GM23338 (cell line): ENCODE measurements at regions not wholly inside any gene's neighbourhood (a gene's known extent, or its start where the extent isn't known, plus 50 kb on each side); places are given as distances from the start of the nearest gene placed in this dataset.

Experiments used
- ATAC-seq: fragments of 200-7000 bp; cut with Tn5 transposase; 3 replicates; pipeline ENCODE4 v1.9.1; 2020
- DNase-seq: peaks from one replicate; pipeline ENCODE4 v3.0.0-alpha.2; 2015; ENCODE audit warnings: low spot score
- H2AFZ ChIP-seq: fragments of 200-600 bp; sonication (generic); 2 replicates; pipeline ENCODE4 v1.8.0; 2016; ENCODE audit warnings: antibody characterized with exemption, mild to moderate bottlenecking, moderate library complexity
- H3F3A ChIP-seq: fragments of 200-600 bp; sonication (generic); replicated peaks from 2 replicates; pipeline ENCODE4 v1.8.0; 2017; ENCODE audit warnings: antibody characterized with exemption, mixed run types, low read depth
- H3K27ac ChIP-seq: fragments of 200-600 bp; sonication (generic); 2 replicates; pipeline ENCODE4 v1.6.1; 2016; ENCODE audit warnings: low read depth
- H3K27me3 ChIP-seq: fragments of 200-600 bp; sonication (generic); 2 replicates; pipeline ENCODE4 v1.8.0; 2016; ENCODE audit warnings: mild to moderate bottlenecking, mixed run types, moderate library complexity; ENCODE audit not compliant: insufficient read depth
- H3K36me3 ChIP-seq: fragments of 200-600 bp; sonication (generic); 2 replicates; pipeline ENCODE4 v1.8.0; 2016; ENCODE audit warnings: mild to moderate bottlenecking; ENCODE audit not compliant: insufficient read depth
- H3K4me1 ChIP-seq: fragments of 200-600 bp; sonication (generic); 2 replicates; pipeline ENCODE4 v1.8.0; 2016; ENCODE audit warnings: mild to moderate bottlenecking, moderate library complexity; ENCODE audit not compliant: insufficient read depth
- H3K4me2 ChIP-seq: fragments of 200-600 bp; sonication (generic); 2 replicates; pipeline ENCODE4 v1.7.1; 2017; ENCODE audit warnings: mixed run types
- H3K4me3 ChIP-seq: fragments of 200-600 bp; sonication (generic); 2 replicates; pipeline ENCODE4 v1.6.1; 2016; ENCODE audit warnings: mixed run types
- H3K79me2 ChIP-seq: fragments of 200-600 bp; sonication (generic); replicated peaks from 2 replicates; pipeline ENCODE4 v1.8.0; 2017; ENCODE audit warnings: mild to moderate bottlenecking; ENCODE audit not compliant: insufficient read depth
- H3K9me2 ChIP-seq: fragments of 200-600 bp; sonication (generic); 2 replicates; pipeline ENCODE4 v1.8.0; 2017; ENCODE audit not compliant: insufficient read depth
- H4K20me1 ChIP-seq: fragments of 200-600 bp; sonication (generic); replicated peaks from 2 replicates; pipeline ENCODE4 v1.8.0; 2017; ENCODE audit warnings: mild to moderate bottlenecking; ENCODE audit not compliant: insufficient read depth
- H3K27ac Mint-ChIP-seq: 2 replicates; pipeline ENCODE4 v1.8.0; 2020; ENCODE audit warnings: inconsistent platforms, mild to moderate bottlenecking, moderate library complexity, mixed read lengths
- H3K27me3 Mint-ChIP-seq: 3 replicates; pipeline ENCODE4 v1.8.0; 2022; ENCODE audit warnings: low read depth, mild to moderate bottlenecking, moderate library complexity, mixed read lengths, inconsistent platforms; ENCODE audit not compliant: insufficient read depth, poor library complexity
- H3K36me3 Mint-ChIP-seq: 3 replicates; pipeline ENCODE4 v1.8.0; 2021; ENCODE audit warnings: low read depth, mild to moderate bottlenecking, inconsistent platforms, moderate library complexity, mixed read lengths
- H3K4me1 Mint-ChIP-seq: 3 replicates; pipeline ENCODE4 v1.8.0; 2020; ENCODE audit warnings: mild to moderate bottlenecking, inconsistent platforms, mixed read lengths
- H3K4me3 Mint-ChIP-seq: 3 replicates; pipeline ENCODE4 v1.8.0; 2021; ENCODE audit warnings: moderate library complexity, mild to moderate bottlenecking, inconsistent platforms, mixed read lengths
- H3K9me3 Mint-ChIP-seq: 3 replicates; pipeline ENCODE4 v1.8.0; 2020; ENCODE audit warnings: moderate library complexity, mild to moderate bottlenecking, inconsistent platforms, mixed read lengths
- JUNB ChIP-seq: IDR thresholded peaks from one replicate; pipeline ENCODE4 v1.6.1; 2016; ENCODE audit warnings: antibody characterized with exemption; ENCODE audit not compliant: unreplicated experiment
- ZNF331 ChIP-seq: fragments of 250-450 bp; sonication (Bioruptor Pico); IDR thresholded peaks from 2 replicates; pipeline ENCODE4 v1.5.0; 2020; ENCODE audit warnings: low read depth, mild to moderate bottlenecking, moderate library complexity
- TF ChIP-seq, protein P1 (sequence below): fragments of 250-450 bp; sonication (Bioruptor Pico); IDR thresholded peaks from 2 replicates; pipeline ENCODE4 v1.5.0; 2020; ENCODE audit warnings: mild to moderate bottlenecking, moderate library complexity
- TF ChIP-seq, protein P2 (sequence below), 2 experiments: fragments of 200-600 bp in 1 of 2; sonication (generic) in 1 of 2; conservative IDR thresholded peaks; 2 replicates each; pipeline versions ENCODE4 v1.5.1 to v1.6.1; 2016 to 2017; ENCODE audit warnings: antibody characterized with exemption in 2 of 2, low read depth in 2 of 2, mild to moderate bottlenecking in 2 of 2, moderate library complexity in 1 of 2

GRCh38 chr1:181356505-181357340 lies 126.6 kb upstream of the CACNA1E start (continued):
- TF ChIP-seq, protein P1, sequence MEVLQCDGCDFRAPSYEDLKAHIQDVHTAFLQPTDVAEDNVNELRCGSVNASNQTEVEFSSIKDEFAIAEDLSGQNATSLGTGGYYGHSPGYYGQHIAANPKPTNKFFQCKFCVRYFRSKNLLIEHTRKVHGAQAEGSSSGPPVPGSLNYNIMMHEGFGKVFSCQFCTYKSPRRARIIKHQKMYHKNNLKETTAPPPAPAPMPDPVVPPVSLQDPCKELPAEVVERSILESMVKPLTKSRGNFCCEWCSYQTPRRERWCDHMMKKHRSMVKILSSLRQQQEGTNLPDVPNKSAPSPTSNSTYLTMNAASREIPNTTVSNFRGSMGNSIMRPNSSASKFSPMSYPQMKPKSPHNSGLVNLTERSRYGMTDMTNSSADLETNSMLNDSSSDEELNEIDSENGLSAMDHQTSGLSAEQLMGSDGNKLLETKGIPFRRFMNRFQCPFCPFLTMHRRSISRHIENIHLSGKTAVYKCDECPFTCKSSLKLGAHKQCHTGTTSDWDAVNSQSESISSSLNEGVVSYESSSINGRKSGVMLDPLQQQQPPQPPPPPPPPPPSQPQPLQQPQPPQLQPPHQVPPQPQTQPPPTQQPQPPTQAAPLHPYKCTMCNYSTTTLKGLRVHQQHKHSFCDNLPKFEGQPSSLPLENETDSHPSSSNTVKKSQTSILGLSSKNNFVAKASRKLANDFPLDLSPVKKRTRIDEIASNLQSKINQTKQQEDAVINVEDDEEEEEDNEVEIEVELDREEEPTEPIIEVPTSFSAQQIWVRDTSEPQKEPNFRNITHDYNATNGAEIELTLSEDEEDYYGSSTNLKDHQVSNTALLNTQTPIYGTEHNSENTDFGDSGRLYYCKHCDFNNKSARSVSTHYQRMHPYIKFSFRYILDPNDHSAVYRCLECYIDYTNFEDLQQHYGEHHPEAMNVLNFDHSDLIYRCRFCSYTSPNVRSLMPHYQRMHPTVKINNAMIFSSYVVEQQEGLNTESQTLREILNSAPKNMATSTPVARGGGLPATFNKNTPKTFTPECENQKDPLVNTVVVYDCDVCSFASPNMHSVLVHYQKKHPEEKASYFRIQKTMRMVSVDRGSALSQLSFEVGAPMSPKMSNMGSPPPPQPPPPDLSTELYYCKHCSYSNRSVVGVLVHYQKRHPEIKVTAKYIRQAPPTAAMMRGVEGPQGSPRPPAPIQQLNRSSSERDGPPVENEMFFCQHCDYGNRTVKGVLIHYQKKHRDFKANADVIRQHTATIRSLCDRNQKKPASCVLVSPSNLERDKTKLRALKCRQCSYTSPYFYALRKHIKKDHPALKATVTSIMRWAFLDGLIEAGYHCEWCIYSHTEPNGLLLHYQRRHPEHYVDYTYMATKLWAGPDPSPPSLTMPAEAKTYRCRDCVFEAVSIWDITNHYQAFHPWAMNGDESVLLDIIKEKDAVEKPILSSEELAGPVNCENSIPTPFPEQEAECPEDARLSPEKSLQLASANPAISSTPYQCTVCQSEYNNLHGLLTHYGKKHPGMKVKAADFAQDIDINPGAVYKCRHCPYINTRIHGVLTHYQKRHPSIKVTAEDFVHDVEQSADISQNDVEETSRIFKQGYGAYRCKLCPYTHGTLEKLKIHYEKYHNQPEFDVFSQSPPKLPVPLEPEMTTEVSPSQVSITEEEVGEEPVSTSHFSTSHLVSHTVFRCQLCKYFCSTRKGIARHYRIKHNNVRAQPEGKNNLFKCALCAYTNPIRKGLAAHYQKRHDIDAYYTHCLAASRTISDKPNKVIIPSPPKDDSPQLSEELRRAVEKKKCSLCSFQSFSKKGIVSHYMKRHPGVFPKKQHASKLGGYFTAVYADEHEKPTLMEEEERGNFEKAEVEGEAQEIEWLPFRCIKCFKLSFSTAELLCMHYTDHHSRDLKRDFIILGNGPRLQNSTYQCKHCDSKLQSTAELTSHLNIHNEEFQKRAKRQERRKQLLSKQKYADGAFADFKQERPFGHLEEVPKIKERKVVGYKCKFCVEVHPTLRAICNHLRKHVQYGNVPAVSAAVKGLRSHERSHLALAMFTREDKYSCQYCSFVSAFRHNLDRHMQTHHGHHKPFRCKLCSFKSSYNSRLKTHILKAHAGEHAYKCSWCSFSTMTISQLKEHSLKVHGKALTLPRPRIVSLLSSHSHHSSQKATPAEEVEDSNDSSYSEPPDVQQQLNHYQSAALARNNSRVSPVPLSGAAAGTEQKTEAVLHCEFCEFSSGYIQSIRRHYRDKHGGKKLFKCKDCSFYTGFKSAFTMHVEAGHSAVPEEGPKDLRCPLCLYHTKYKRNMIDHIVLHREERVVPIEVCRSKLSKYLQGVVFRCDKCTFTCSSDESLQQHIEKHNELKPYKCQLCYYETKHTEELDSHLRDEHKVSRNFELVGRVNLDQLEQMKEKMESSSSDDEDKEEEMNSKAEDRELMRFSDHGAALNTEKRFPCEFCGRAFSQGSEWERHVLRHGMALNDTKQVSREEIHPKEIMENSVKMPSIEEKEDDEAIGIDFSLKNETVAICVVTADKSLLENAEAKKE, result no peak

DNA sequence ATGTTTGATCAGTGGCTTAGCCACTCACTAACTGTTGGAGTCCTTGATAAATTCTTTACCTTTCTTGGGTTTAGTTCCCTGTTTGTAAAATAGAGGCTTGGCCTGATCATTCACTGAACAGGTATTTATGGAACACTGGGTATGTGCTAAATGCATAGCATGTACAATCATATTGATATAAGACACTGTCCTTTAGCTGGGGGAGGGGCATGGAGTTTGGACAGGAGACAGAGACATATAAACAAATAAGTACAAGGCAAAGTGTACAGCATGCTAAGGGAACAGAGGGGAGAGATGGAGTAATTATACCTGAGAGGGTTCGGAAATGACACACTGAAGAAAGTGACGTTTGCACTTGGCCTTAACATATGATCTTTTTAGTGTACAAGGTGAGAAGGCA lies 124.3 kb upstream of the CACNA1E start:
- TF ChIP-seq, protein P2, sequence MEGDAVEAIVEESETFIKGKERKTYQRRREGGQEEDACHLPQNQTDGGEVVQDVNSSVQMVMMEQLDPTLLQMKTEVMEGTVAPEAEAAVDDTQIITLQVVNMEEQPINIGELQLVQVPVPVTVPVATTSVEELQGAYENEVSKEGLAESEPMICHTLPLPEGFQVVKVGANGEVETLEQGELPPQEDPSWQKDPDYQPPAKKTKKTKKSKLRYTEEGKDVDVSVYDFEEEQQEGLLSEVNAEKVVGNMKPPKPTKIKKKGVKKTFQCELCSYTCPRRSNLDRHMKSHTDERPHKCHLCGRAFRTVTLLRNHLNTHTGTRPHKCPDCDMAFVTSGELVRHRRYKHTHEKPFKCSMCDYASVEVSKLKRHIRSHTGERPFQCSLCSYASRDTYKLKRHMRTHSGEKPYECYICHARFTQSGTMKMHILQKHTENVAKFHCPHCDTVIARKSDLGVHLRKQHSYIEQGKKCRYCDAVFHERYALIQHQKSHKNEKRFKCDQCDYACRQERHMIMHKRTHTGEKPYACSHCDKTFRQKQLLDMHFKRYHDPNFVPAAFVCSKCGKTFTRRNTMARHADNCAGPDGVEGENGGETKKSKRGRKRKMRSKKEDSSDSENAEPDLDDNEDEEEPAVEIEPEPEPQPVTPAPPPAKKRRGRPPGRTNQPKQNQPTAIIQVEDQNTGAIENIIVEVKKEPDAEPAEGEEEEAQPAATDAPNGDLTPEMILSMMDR (conservative IDR thresholded peaks at IDR 0.05; ENCODE audit: low read depth in 2 of 2), result no peak
- TF ChIP-seq JUNB (no peak), ZNF331 (CRISPR knock-in tag) (no peak)
- no peaks in the 10 kb centered on the region for H3K27me3 Mint-ChIP-seq
- Histone ChIP-seq H3F3A (no peaks in the 10 kb centered on the region), H2AFZ (no peak overlapping the region), H3K27me3 (no peaks in the 10 kb centered on the region), H3K4me3 (no peak overlapping the region), H4K20me1 (no peaks in the 10 kb centered on the region), H3K4me1 (no peaks in the 10 kb centered on the region), H3K36me3 (no peaks in the 10 kb centered on the region), H3K79me2 (no peaks in the 10 kb centered on the region), H3K9me2 (no peaks in the 10 kb centered on the region), H3K4me2 (no peak overlapping the region), H3K27ac (no peak overlapping the region)
- peaks cover 7% of the 10 kb centered on the region; the same call in 2 of the 3 replicates for H3K4me1 Mint-ChIP-seq
- H3K9me3 Mint-ChIP-seq, result no peaks in the 10 kb centered on the region
- H3K27ac Mint-ChIP-seq, result no peak overlapping the region
- ATAC-seq, result no peak
- no peaks in the 10 kb centered on the region for H3K36me3 Mint-ChIP-seq
- no peak for DNase-seq
- no peak overlapping the region for H3K4me3 Mint-ChIP-seq
